PC-3 (cell line): ENCODE measurements at regions not wholly inside any gene's neighbourhood (a gene's known extent, or its start where the extent isn't known, plus 50 kb on each side); places are given as distances from the start of the nearest gene placed in this dataset.

Source experiments
- EZH2 ChIP-seq: fragments of 300-600 bp; sonication (generic); IDR thresholded peaks from one replicate; pipeline ENCODE4 v1.6.1; 2017; ENCODE audit warnings: antibody characterized with exemption, mild to moderate bottlenecking, low read length; ENCODE audit not compliant: unreplicated experiment
- TF ChIP-seq, protein P1 (sequence below): fragments of 300-600 bp; sonication (generic); conservative IDR thresholded peaks from 2 replicates; pipeline ENCODE4 v1.5.1; 2017; ENCODE audit warnings: antibody characterized with exemption, low read depth, mild to moderate bottlenecking, low read length

DNA sequence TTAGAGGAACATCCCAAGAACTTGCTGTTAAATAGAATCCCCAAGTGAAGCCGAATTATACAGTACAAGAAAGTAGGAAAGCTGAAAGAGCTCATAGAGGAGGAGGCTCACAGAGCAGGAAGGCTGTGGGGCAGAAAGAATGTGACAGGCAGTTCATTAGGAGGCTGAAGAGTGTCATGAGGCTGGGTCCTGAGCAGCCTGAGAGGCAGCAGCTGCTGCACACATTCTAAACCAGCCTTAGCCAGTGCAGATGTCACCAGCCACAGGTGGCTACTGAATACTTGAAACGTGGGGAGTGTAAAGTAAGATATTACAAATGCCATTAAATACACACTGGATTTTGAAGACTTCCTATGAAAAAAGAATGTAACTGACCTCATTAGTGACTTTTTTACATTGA is 490.2 kb upstream of the KLHL29 start:
- TF ChIP-seq, protein P1, sequence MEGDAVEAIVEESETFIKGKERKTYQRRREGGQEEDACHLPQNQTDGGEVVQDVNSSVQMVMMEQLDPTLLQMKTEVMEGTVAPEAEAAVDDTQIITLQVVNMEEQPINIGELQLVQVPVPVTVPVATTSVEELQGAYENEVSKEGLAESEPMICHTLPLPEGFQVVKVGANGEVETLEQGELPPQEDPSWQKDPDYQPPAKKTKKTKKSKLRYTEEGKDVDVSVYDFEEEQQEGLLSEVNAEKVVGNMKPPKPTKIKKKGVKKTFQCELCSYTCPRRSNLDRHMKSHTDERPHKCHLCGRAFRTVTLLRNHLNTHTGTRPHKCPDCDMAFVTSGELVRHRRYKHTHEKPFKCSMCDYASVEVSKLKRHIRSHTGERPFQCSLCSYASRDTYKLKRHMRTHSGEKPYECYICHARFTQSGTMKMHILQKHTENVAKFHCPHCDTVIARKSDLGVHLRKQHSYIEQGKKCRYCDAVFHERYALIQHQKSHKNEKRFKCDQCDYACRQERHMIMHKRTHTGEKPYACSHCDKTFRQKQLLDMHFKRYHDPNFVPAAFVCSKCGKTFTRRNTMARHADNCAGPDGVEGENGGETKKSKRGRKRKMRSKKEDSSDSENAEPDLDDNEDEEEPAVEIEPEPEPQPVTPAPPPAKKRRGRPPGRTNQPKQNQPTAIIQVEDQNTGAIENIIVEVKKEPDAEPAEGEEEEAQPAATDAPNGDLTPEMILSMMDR, result no peak
- TF ChIP-seq EZH2, result no peak
